ENCODE measurements at regions not wholly inside any gene's neighbourhood (a gene's known extent, or its start where the extent isn't known, plus 50 kb on each side); places are given as distances from the start of the nearest gene placed in this dataset.

GRCh38 chr13:97549201-97549600, 115.2 kb downstream of the RAP2A start:
- Histone ChIP-seq H2BK5ac (ENCODE audit: low read depth, low read length) (no peak overlapping the region), H3K36me3 (ENCODE audit: control insufficient read depth in 2 of 4, insufficient read depth in 4 of 4, low read length in 3 of 4) (no peaks in the 10 kb centered on the region; a peak in 2 of 8 replicates), H2BK120ac (replicated peaks; ENCODE audit: low read depth, low read length) (no peak overlapping the region), H3K27me3 (replicated peaks in 1 of 4; ENCODE audit: control insufficient read depth in 3 of 4, extremely low read depth in 1 of 4, insufficient read depth in 3 of 4, low read length in 3 of 4) (no peaks in the 10 kb centered on the region), H2BK15ac (ENCODE audit: low read length) (no peak overlapping the region), H3K23me2 (ENCODE audit: low read depth, low read length) (no peaks in the 10 kb centered on the region), H3K9me3 (ENCODE audit: insufficient read depth in 2 of 2, low read depth in 1 of 2, low read length in 1 of 2) (peaks cover 0 to 8% of the 10 kb centered on the region in 2 experiments; a peak in 1 of 4 replicates), H3K4me1 (replicated peaks in 1 of 4; ENCODE audit: control insufficient read depth in 3 of 4, insufficient read depth in 4 of 4, low read length in 3 of 4) (no peaks in the 10 kb centered on the region), H3K4me3 (ENCODE audit: extremely low read depth in 1 of 4, insufficient read depth in 2 of 4, low read depth in 3 of 4, low read length in 4 of 4) (no peak overlapping the region), H3K79me1 (ENCODE audit: low read depth, low read length) (no peaks in the 10 kb centered on the region), H3K9ac (replicated peaks in 1 of 4; ENCODE audit: extremely low read depth in 1 of 4, low read depth in 3 of 4, low read length in 3 of 4) (no peak overlapping the region), H3K4me2 (ENCODE audit: insufficient read depth in 1 of 2, low read depth in 2 of 2, low read length in 2 of 2) (no peak overlapping the region), H4K5ac (ENCODE audit: insufficient read length, low read depth, low read length) (no peak overlapping the region), H3K4ac (replicated peaks; ENCODE audit: insufficient read length, low read depth, low read length) (no peak overlapping the region), H3K14ac (ENCODE audit: insufficient read length) (no peak overlapping the region), H3K56ac (replicated peaks; ENCODE audit: insufficient read length, low read depth, low read length) (no peak overlapping the region), H2BK20ac (ENCODE audit: low read length) (no peak overlapping the region), H4K91ac (replicated peaks; ENCODE audit: insufficient read length, low read length) (no peak overlapping the region), H2BK12ac (ENCODE audit: low read depth, low read length) (no peak overlapping the region), H2AFZ (ENCODE audit: low read length) (no peak overlapping the region; the same call in 1 of the 2 replicates), H3K18ac (ENCODE audit: extremely low read depth, low read length) (no peak overlapping the region), H4K8ac (ENCODE audit: extremely low read depth, insufficient read depth, low read length) (no peak overlapping the region), H3K79me2 (ENCODE audit: control insufficient read depth in 1 of 2, insufficient read depth in 2 of 2, low read length in 2 of 2) (no peaks in the 10 kb centered on the region), H3K27ac (ENCODE audit: low read depth, low read length) (no peak overlapping the region), H4K20me1 (replicated peaks in 1 of 2; ENCODE audit: control insufficient read depth in 1 of 2, insufficient read depth in 2 of 2, low read length in 2 of 2) (no peaks in the 10 kb centered on the region), H2AK5ac (ENCODE audit: low read depth, low read length) (no peak overlapping the region), H3K23ac (ENCODE audit: insufficient read length) (no peak overlapping the region)
- POLR2A ChIA-PET (ENCODE audit: partially characterized antibody): interaction anchor here (1.1 kb wide), 1 partner anchor 115 kb away, joined by 3 read pairs; no protein-coding TSS in a partner anchor
- 67% methylated on average over 1 of the region's 1 CpG; no CpG with 5 or more reads in 1 of the 2 experiments for WGBS, 2 experiments (ENCODE audit: extremely low coverage in 1 of 2, insufficient coverage in 1 of 2, insufficient read length in 1 of 2, insufficient replicate concordance in 2 of 2, low coverage in 1 of 2, low lambda C conversion rate in 2 of 2, missing lambda C conversion rate in 1 of 2)
- CTCF ChIA-PET (ENCODE audit: partially characterized antibody): interaction anchor here (0.9 kb wide), 1 partner anchor 26 kb away, joined by 3 read pairs; no protein-coding TSS in a partner anchor
- FAIRE-seq (no peak), DNase-seq (ENCODE audit: low read depth in 1 of 2, low spot score in 2 of 2) (no peak)
- no peak for TF ChIP-seq FOSL1 (IDR thresholded peaks at IDR 0.05; ENCODE audit: insufficient read depth, low read depth, low read length)
- no peak for TF ChIP-seq KDM5A (IDR thresholded peaks at IDR 0.05; ENCODE audit: low read length)
- TF ChIP-seq POLR2AphosphoS5 (IDR thresholded peaks at IDR 0.05; ENCODE audit: low read depth, low read length): no peak
- no peak for TF ChIP-seq SIRT6 (IDR thresholded peaks at IDR 0.05; ENCODE audit: low read length)
- TF ChIP-seq SUZ12 (IDR thresholded peaks at IDR 0.05; ENCODE audit: low read length): no peak
- TF ChIP-seq ATF2 (IDR thresholded peaks at IDR 0.05; ENCODE audit: low read length): no peak
- no peak for TF ChIP-seq CHD1 (IDR thresholded peaks at IDR 0.05; ENCODE audit: low read depth, low read length)
- no peak for TF ChIP-seq POU5F1 (IDR thresholded peaks at IDR 0.05; ENCODE audit: low read depth, low read length)
- no peak for TF ChIP-seq USF2 (IDR thresholded peaks at IDR 0.05; ENCODE audit: low read length)
- TF ChIP-seq ZNF274 (IDR thresholded peaks at IDR 0.05; ENCODE audit: borderline replicate concordance, extremely low read depth, low read length): no peak
- TF ChIP-seq CHD2 (IDR thresholded peaks at IDR 0.05; ENCODE audit: low read length): no peak
- no peak for TF ChIP-seq EZH2 (IDR thresholded peaks at IDR 0.05; ENCODE audit: low read depth, low read length, severe bottlenecking)
